ENCODE measurements at regions not wholly inside any gene's neighbourhood (a gene's known extent, or its start where the extent isn't known, plus 50 kb on each side); places are given as distances from the start of the nearest gene placed in this dataset.

DNA sequence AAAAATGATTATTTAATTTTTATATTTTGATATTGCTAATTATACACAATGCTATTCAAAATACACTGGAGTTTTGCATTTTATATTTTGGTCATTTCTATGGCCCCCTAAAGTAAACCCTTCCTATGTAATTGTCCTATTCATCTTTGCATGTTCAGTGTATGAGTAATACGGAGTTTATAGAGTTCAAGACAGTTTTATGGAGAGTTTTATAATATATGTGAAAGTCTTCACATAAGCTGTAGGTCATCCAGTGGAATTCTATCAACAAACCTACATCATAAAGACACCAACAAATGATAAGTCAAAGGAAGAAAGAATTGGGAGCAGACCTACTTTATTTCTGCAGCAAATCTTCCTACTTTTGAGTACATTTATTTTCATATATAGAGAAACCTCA is 1200.4 kb upstream of the EPHA6 start (continued):
- TF ChIP-seq, protein P1, sequence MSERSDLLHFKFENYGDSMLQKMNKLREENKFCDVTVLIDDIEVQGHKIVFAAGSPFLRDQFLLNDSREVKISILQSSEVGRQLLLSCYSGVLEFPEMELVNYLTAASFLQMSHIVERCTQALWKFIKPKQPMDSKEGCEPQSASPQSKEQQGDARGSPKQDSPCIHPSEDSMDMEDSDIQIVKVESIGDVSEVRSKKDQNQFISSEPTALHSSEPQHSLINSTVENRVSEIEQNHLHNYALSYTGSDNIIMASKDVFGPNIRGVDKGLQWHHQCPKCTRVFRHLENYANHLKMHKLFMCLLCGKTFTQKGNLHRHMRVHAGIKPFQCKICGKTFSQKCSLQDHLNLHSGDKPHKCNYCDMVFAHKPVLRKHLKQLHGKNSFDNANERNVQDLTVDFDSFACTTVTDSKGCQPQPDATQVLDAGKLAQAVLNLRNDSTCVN (CRISPR knock-in tag; IDR thresholded peaks at IDR 0.05), result no peak
- TF ChIP-seq PPARD (CRISPR knock-in tag; IDR thresholded peaks at IDR 0.05), result no peak

DNA sequence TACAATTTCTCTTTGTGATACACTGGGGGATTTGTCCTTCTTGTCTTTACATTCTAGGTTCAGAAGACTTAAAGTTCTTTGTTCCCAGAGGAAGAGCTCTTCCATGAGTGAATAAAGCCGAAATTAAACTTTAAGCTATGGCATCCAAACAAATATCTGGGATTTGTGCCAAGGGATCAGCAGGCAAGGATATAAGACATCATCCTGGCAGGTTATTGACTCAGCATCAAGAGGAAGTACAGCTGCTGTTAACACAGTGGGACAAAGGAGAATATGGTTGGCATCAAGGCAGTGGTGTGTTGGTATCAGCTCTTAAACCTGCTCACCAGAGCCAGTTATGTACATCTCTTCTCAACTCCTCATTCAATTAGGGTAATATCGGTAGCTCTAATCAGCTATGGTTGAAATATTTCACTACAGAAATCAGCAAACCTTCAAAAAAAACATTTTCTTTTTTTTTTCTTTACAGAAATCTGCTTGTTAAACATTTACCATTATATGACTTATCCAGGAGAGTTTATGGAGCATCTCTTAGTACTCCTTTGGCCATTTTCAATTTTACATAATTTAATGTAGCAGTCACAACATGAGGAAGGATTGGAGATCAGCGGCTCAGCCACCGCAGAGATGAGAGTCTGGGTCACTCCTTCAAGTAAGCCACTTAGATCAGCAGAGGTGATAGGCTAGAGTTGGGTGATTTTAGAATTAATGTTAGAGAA is 1198.6 kb upstream of the EPHA6 start:
- no peaks in the 10 kb centered on the region for H3K4me1 ChIP-seq (replicated peaks in 1 of 2; ENCODE audit: control insufficient read depth in 2 of 2, insufficient read depth in 2 of 2, low read length in 2 of 2)
- H3K4me3 ChIP-seq, result no peak overlapping the region
- no peak for DNase-seq (ENCODE audit: extremely low read depth in 1 of 4, low spot score in 3 of 4)
- no peak overlapping the region for H3K27ac ChIP-seq (ENCODE audit: extremely low read depth, low read depth, low read length)
- H2AFZ ChIP-seq (ENCODE audit: low read depth, low read length), result no peak overlapping the region
- TF ChIP-seq, protein P2, sequence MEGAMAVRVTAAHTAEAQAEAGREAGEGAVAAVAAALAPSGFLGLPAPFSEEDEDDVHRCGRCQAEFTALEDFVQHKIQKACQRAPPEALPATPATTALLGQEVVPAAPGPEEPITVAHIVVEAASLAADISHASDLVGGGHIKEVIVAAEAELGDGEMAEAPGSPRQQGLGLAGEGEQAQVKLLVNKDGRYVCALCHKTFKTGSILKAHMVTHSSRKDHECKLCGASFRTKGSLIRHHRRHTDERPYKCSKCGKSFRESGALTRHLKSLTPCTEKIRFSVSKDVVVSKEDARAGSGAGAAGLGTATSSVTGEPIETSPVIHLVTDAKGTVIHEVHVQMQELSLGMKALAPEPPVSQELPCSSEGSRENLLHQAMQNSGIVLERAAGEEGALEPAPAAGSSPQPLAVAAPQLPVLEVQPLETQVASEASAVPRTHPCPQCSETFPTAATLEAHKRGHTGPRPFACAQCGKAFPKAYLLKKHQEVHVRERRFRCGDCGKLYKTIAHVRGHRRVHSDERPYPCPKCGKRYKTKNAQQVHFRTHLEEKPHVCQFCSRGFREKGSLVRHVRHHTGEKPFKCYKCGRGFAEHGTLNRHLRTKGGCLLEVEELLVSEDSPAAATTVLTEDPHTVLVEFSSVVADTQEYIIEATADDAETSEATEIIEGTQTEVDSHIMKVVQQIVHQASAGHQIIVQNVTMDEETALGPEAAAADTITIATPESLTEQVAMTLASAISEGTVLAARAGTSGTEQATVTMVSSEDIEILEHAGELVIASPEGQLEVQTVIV (CRISPR knock-in tag; IDR thresholded peaks at IDR 0.05; ENCODE audit: borderline replicate concordance), result no peak
- no peak for ATAC-seq
- in situ Hi-C loops (cut with MboI) (no loop called here), intact Hi-C loops (cut with micrococcal nuclease) (no loop called here)
- ChIA-PET POLR2A (no interaction called here), CTCF (ENCODE audit: low intra/inter-chr PET ratio) (no interaction called here)
- no peak overlapping the region for H3K9ac ChIP-seq (ENCODE audit: insufficient read depth in 1 of 2, low read depth in 2 of 2, low read length in 2 of 2)
- no peaks in the 10 kb centered on the region for H3K9me3 ChIP-seq (replicated peaks; ENCODE audit: control insufficient read depth, insufficient read depth, low read depth, low read length)
- no peaks in the 10 kb centered on the region for H3K27me3 ChIP-seq (ENCODE audit: control insufficient read depth in 2 of 2, insufficient read depth in 2 of 2, low read length in 2 of 2)
- no peaks in the 10 kb centered on the region for H3K79me2 ChIP-seq (ENCODE audit: control insufficient read depth, insufficient read depth, low read length)
- no TSS peak for BruUV-seq (replicated peaks)
- H3K9me1 ChIP-seq (ENCODE audit: control insufficient read depth, insufficient read depth, low read length), result no peaks in the 10 kb centered on the region
- no peaks in the 10 kb centered on the region for H3K36me3 ChIP-seq (ENCODE audit: control insufficient read depth, insufficient read depth, low read length)
- H3K4me2 ChIP-seq (ENCODE audit: insufficient read depth, low read length), result no peak overlapping the region
- WGBS (ENCODE audit: insufficient coverage, low coverage, missing lambda C conversion rate), result 0% methylated on average over 4 of the region's 4 CpGs
- FAIRE-seq, result no peak
- H4K20me1 ChIP-seq (replicated peaks; ENCODE audit: control insufficient read depth, insufficient read depth, low read length), result no peaks in the 10 kb centered on the region

All from K562 (cell line).